T-helper 2 cell (primary cell): ENCODE measurements at regions not wholly inside any gene's neighbourhood (a gene's known extent, or its start where the extent isn't known, plus 50 kb on each side); places are given as distances from the start of the nearest gene placed in this dataset.

Experiments used
- DNase-seq, 5 experiments: peaks; one replicate each; pipeline versions ENCODE4 v3.0.0 to v3.0.0-alpha.2; 2012 to 2022

DNA sequence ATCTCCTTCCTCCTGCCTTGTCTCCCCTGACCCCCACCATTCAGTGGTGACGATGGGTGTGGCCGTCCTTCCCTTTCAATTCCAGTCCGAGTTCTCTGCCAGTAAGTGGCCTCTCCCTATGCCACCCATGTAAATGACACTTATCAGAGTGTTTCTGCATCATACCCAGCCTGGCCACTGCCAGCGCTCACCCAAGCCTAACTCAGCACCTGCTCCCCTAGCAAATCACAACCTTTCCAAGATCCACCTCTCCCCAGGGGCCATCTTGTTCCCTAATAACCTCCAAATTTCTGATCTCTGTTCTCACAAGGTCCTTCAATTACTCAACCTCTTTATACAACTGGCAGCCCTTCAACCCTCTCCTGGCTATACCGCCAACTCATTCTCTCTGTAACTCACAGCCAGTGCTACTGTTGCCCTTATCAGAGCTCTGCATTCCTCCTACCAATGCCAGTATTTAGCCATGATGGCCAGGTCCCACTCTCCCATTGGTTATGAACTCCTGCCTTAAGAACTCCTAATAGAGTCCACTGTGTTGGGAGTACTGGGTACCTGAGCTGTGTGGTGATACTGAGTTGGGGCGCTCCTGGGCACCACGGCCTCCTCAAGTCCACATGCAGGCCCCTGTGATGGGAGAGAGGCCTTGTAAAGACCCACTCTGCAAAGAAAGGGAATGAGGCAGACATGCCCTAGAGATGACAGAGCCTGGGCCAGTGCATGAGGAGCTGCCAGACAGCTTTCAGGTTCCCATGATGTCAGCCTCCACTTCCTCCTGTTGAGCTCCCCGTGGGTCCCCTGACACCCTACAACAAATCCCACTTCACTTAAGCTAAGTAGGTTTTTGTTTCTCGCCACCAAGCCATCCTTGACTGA, 187.4 kb upstream of the RREB1 start:
- DNase-seq: no peak

DNA sequence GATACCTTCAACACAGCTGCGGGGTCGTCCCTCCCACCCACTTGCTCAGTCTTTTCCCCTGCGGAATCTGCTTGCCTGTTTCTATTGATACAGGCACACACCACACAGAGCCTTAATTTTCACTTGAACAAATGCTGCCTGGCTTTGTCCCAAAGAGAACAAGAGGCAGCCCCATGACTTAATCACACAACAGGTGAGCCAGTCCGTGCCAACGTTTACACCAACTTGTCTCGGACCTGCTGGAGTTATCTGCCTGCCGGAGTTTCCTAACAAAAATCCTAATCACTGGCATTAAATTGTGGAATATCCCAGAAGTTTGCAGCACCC, 186.8 kb upstream of the RREB1 start:
- no peak for DNase-seq

DNA sequence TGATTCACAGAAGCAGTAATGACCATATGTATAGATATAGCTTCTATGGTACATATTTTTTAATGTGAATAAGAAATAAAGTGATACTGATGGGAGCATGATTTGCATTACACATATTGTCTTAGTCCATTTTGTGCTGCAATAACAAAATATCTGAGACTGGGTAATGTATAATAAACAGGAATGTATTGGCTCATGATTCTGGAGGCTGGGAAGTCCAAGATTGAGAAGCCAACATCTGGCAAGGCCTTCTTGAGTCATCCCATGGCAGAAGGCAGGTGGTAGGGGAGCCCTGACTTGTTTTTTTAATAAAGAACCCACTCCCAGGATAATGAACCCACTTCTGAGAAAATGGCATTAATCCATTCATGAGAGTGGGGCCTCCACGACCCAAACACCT, 185.6 kb upstream of the RREB1 start:
- no peak for DNase-seq

DNA sequence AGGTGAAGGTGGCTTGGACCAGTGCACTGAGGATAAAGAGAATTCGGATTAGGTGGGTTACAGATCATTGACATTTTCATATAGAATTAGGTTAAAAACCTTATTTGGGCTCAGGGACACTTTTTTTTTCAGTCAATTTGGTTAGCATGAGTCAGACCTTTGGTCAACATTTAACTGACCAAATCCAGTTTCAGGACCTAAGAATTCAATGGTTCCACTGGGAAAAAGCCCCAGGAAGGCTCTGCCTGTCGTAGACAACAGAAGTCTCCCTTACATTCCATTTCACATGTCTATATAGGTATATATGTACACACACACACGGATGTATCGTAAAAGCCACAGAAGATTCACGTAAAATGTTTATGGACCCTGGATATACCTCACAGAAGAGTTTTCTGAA, 184.2 kb upstream of the RREB1 start:
- no peak for DNase-seq

DNA sequence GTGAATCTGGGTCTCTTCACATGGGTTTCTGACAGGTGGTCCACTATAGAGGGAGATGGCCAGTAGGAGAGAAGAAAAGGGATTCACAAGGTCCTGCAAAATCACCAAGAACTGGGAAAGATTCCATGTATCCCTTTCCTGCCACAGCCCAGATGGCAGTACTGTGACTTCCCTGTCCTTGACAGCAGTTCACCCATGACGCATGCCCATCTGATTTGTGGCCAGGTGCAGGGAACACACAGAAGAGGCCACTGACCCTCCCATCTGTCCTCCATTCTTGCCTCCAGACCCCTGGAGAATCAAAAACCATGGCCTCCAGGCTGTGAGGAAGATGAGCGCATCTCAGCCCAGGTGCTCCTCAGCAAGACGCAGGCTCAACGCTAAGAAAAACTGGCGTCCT, 183.1 kb upstream of the RREB1 start:
- no peak for DNase-seq

DNA sequence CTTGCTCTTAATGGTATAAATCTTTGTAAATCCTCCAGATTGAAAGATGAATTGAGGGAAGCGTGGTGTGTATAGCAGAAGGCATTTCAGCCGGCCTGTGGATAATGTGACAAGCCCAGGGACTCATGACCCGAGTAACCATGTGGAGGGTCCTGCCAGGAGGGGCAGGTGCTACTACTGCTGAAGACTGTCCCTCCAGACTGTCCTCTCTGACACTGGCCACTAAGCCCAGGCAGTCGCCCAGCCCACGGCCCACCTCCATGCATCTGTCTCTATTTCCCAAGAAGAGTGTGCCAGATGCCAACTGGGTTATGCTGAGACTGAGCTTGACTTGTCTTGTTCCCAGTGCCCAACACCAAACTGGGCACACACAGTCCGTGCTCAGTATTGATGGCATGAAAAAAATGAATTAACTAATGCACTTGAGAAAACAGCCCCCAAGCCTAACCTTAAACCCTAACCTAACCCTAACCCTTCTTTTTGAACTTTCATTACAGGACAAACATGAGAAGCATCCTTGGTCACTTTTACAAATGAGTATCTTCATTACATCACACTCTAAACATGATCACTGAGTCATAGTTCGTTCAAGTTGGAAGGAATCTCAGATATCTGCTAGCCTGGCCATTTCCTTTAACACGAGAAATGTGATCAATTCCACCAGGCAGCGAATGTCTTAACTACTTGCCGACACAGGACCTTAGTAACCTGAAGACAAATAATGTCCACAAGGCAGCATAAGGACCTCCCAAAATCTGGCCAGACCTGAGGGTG, 182.2 kb upstream of the RREB1 start:
- no peak for DNase-seq

DNA sequence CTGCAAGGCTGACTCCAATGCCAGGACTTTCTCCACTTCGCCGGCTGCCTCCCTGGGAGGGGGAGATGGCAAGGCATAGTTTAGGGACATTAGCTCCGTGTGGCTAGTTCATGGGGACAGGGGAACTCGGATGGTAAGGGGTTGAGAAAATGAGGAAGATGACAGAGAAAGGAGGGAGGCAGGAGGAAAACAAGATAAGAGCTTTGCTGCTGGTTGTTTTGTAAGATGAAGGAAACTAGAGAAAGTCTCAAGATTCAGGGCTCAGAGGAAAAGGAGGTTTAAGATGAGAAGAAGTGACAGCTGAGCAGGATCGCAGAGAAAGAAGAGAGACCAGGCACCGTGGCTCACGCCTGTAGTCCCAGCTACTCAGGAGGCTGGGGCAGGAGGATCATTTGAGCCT, 180.9 kb upstream of the RREB1 start:
- no peak for DNase-seq

DNA sequence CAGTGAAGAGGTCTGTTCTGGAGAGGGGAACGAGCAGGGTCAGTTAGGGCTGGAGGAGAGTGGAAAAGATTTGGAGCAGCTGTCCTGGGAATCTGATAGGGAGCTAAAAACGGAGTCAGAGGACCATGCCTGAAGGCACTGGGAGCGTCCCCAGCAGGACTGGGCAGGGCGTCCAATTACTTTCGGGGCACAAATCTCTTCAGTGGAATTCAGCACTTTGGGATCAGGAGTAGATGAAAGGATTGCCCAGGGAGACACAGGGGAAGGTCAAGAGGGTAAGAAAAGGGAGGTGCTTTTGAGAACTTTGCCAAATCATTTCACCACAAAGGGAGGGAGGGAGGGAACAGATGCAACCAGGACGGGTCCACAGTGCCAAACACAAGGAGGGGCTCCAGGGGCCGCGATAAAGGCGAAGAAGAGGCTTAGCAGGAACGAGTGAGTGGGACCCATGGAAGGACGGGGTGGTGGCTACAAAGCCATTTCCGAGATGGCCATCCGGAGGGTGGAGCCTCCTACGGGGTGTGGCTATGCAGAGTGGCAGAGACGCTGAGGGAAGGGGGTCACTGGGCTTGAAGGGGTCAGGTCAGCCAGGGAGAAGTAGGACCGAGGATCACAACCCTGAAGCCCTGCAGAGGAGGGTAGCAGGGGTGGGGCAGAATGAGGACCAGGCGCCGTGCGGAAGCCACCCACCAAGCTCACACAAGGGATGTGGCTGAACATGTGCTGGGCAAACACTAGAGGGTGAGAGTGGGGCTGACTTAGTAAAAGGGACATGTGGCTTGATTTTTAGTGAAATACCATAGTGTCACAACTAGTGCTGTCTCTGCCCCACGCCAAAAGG, 180.0 kb upstream of the RREB1 start:
- no peak for DNase-seq

DNA sequence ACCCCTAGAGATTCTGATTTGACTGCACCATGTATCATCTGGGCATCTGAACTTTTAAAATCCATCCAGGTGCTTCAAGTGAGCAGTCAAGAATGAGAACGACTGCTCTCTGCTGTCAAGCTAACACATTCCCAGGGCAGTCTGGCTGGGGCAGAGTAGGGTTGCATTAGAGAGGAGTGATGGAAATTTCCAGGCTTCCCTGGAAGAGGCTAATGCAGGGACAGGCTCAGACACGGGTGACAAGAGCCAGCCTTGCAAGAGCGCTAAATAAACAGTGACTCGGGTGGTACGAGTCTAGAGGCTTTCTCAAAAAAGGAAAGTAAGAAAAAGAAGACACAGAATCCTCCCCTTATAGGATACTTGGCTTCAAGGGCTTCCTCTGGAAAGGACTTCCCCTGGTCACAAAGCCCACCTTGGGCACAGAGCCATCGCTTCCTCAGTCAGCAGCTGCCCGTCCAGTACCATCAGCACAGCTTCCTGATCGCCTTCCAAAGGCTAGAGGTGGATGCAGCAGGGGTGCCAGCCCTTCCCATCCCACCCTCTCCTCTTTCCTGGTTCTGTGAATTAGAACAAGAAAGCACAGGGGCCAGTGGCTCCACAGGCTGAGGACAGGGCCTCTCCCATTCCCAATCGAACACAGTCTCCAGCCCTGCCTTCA, 177.4 kb upstream of the RREB1 start:
- DNase-seq: no peak

DNA sequence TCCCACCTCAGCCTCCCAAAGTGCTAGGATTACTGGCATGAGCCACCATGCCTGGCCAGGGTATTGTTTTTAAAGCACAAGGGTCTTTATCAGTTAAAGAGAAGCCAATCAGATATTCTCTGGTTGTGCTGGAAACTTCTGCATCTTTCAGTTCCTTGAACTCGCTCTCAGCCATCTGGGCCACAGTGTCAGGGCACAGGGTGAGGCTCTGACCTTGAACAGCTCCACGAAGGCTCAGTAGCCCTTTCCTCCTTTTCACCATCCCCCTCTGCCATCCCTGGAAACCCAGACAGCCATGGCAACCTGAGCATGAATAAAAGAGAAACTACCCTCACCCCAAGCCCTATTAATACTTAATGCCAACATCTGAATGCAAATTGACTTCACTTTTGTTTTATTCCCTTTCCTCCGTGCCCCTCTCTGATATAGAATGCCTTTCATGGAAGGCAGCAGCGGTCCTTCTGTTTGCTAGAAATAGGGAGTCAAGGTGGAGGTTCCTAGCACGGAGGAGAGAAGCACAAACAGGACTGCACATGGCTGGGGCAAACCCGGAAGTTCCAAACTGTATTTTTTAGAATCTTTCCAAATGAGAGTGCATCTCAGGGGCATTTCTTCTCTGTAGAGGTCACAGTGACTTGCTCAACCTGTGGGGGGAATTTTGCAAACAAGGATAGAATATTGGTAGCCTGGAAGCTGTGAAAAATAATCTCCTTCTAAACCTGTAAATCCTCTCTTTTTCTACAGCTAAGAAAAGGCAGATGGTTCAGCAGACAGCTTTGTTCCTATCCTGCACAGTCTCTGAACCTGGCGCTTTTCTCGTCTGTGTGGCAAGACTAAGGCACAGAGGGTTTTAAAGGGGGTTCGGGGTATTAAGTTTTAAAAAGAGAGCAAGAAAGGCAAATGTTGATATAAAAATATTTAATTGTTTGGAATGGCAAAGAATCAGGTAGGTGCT, 176.4 kb upstream of the RREB1 start:
- no peak for DNase-seq

DNA sequence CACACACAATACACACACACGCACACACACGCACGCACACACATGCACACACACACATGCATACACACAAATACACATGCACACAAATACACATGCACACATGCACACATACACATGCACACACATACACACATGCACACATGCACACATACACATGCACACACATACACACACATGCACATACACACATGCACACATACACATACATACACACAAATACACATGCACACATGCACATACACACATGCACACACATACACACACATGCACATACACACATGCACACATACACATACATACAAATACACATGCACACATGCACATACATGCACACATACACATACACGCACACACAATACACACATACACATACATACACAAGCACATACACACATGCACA, 175.4 kb upstream of the RREB1 start:
- no peak for DNase-seq

DNA sequence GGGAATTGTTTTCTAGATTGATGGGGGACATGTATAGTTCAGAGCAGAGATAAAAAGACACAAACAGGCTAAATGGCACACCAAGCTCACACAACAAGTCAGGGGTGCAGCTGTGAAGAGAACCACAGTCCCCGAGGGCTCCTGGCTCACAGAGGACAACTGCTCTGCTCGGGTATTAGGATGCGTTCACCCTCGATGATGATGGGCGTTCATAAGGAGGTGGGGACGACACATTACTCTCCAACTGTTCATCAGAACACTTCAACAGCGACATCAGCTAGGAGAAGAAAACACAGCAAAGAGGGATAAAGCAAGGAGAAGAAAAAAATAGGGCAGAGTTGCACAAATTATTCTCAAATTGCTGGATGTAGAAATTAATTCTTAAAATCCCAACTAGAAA, 174.8 kb upstream of the RREB1 start:
- no peak for DNase-seq

DNA sequence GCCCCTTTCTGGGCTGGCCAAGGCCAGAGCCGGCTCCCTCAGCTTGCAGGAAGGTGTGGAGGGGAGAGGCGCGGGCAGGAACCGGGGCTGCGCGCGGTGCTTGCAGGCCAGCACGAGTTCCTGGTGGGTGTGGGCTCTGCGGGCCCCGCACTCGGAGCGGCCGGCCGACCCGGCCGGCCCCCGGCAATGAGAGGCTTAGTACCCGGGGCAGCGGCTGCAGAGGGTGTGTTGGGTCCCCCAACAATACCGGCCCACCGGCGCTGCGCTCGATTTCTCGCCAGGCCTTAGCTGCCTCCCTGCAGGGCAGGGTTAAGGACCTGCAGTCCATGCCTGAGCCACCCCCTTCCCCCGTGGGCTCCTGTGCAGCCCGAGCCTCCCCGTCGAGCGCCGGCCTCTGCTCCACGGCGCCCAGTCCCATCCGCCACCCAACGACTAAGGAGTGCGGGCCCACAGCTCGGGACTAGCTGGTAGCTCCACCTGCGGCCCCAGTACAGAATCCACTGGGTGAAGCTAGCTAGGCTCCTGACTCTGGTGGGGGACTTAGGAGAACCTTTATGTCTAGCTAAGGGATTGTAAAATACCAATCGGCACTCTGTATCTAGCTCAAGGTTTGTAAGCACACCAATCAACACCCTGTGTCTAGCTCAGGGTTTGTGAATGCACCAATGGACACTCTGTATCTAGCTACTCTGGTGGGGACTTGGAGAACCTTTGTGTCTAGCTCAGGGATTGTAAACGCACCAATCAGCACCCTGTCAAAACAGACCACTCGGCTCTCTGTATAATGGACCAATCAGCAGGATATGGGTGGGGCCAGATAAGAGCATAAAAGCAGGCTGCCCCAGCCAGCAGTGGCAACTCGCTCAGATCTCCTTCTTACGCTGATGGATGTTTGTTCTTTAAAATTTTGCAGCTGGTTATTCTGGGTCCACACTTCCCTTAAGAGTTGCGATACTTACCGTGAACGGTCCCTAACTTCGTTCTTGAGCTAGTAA, 167.4 kb upstream of the RREB1 start:
- DNase-seq: no peak

DNA sequence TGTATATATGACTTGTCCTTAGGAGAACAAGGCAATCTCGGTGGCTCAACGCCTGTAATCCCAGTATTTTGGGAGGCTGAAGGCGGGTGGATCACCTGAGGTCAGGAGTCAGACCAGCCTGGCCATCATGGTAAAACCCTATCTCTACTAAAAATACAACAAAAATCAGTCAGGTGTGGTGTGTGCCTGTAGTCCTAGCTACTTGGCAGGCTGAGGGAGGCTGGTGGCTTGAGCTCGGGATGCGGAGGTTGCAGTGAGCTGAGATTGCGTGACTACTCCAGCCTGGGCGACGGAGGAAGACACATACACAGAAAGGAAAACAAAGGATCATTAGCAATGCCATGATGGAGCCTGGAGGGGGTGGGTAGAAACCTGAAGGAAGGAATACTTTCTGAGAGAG, 166.6 kb upstream of the RREB1 start:
- DNase-seq: no peak

DNA sequence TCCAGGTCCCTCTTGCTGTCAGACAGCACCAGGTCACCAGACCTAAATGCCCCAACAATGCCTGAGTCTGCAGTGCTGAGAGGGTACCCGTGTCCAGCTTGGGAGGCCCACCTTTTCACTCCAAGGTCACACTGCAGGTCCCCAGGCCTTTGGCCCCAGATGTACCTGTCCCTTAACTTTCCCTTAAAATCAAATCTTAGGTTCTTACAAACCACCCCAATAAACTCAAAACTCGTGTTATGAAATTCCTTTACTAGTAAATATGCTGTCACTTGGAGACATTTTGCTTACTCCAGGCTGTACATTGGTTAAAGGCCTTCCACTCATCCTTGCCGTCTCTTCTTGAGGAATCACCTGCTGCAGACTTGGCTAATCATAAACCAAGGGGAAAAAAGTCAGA, 165.7 kb upstream of the RREB1 start:
- DNase-seq: no peak

DNA sequence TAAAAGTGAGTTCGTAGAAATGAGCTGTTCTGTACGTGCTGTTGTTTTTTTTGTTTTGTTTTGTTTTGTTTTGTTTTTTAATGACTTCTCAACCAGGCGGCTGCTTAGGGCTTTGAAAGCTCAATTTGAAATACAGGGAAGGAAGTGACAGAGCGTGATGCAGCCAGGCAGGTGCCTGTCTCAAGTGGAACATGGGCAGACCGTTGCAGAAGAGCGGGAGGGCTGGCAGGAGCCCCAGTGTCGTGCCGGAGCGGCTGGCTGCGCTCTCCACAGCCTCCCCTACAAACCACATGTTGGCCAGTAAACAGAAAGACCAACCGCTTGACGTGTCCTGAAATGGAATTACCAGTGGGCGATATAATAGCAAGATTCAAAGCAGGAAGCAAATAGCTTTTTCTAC, 164.9 kb upstream of the RREB1 start:
- no peak for DNase-seq

DNA sequence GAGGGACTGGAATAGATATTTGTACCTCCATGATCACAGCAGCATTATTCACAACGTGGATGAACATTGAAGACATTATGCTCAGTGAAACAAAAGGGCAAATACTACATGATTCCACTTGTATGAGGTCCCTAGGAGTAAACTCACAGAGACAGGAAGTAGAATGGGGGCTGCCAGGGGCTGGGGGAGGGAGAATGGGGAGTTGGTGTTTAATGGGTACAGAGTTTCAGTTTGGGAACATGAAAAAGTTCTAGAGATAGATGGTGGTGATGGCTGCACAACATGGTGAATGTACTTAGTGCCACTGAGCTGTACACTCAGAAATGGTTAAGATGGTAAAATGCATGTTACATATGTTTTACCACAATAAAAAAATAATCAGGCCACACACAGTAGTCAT, 164.3 kb upstream of the RREB1 start:
- DNase-seq: no peak

DNA sequence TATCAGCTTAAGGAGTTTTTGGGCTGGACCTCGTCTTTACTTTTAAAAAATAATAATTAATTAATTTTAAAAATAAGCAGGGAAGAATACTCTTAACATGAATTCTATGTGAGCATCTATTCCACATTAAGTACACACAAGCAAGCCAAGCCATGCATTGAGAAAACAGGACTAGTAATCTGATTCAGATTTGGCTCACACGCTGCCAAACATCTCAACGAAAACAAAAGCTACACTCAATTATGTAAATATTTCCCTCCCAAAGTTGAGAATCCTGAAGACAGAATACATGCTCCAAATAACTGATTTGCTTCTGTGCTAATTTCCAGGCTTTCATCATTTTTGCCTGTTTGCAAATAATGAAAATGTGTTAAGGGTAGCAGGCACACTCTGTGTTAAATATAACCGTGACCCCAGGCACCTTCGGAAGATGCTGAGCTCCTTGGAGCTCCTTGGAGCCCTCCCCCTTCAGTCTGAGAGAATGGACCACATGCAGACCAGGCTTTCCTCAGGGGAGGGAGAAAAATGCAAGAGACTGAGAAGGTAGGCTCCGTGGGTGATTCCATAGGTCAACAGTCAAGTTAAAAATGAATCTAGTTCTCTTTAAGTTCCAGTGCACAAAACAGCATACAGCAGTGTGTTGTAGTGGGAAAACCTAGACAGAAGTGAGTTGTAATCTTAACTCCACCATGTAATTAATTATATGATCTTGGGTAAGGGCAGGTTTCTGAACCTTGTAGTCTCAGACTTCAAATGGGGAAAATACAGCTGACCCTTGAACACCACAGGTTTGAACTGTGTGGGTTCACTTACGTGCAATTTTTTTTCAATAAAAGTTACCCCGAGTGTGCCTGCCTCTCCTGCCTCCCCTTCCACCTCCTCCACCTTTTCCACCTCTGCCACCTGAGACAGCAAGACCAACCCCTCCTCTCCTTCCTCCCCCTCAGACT, 161.3 kb upstream of the RREB1 start:
- DNase-seq: no peak
